DOHH2 (cell line): ENCODE measurements at regions not wholly inside any gene's neighbourhood (a gene's known extent, or its start where the extent isn't known, plus 50 kb on each side); places are given as distances from the start of the nearest gene placed in this dataset.

ENCODE experiments used
- H3F3A ChIP-seq: fragments of 200-600 bp; sonication (generic), shearing (Covaris generic); 2 replicates; pipeline ENCODE4 v1.6.0; 2016; ENCODE audit warnings: antibody characterized with exemption, mild to moderate bottlenecking; ENCODE audit not compliant: control insufficient read depth, insufficient read depth
- H3K27ac ChIP-seq: fragments of 200-600 bp; sonication (generic); 2 replicates; pipeline ENCODE4 v1.5.1; 2014; ENCODE audit warnings: low read depth, mild to moderate bottlenecking, low read length, moderate library complexity
- H3K27me3 ChIP-seq: fragments of 200-600 bp; sonication (generic); 2 replicates; pipeline ENCODE4 v1.6.1; 2014; ENCODE audit warnings: mild to moderate bottlenecking, low read length, mixed read lengths; ENCODE audit not compliant: control insufficient read depth
- H3K36me3 ChIP-seq: fragments of 200-600 bp; sonication (generic); 2 replicates; pipeline ENCODE4 v1.6.1; 2014; ENCODE audit warnings: mild to moderate bottlenecking, low read length, moderate library complexity, mixed read lengths; ENCODE audit not compliant: control insufficient read depth
- H3K4me1 ChIP-seq: fragments of 200-600 bp; sonication (generic); 2 replicates; pipeline ENCODE4 v1.6.1; 2014; ENCODE audit warnings: mild to moderate bottlenecking, low read length, mixed read lengths; ENCODE audit not compliant: control insufficient read depth
- H3K4me2 ChIP-seq: fragments of 200-600 bp; sonication (generic); 2 replicates; pipeline ENCODE4 v1.6.0; 2014; ENCODE audit warnings: mild to moderate bottlenecking, low read length, moderate library complexity
- H3K4me3 ChIP-seq: fragments of 200-600 bp; sonication (generic); 2 replicates; pipeline ENCODE4 v1.5.1; 2014; ENCODE audit warnings: mild to moderate bottlenecking, low read length, mixed read lengths
- H3K79me2 ChIP-seq: fragments of 200-600 bp; sonication (generic); 2 replicates; pipeline ENCODE4 v1.6.1; 2014; ENCODE audit warnings: mild to moderate bottlenecking, low read length, mixed read lengths; ENCODE audit not compliant: control insufficient read depth
- H3K9me2 ChIP-seq: fragments of 200-600 bp; sonication (generic); replicated peaks from 2 replicates; pipeline ENCODE4 v1.6.1; 2014; ENCODE audit warnings: mild to moderate bottlenecking, low read length, mixed read lengths; ENCODE audit not compliant: control insufficient read depth
- H3K9me3 ChIP-seq: fragments of 200-600 bp; sonication (generic); 2 replicates; pipeline ENCODE4 v1.6.1; 2014; ENCODE audit warnings: antibody characterized with exemption, low read length, mixed read lengths; ENCODE audit not compliant: control insufficient read depth, insufficient read depth
- H4K20me1 ChIP-seq: fragments of 200-600 bp; sonication (generic); 2 replicates; pipeline ENCODE4 v1.6.0; 2014; ENCODE audit warnings: low read depth, mild to moderate bottlenecking, antibody characterized with exemption, low read length, moderate library complexity; ENCODE audit not compliant: control insufficient read depth, insufficient read depth
- EZH2phosphoT487 ChIP-seq: fragments of 200-600 bp; sonication (generic); IDR thresholded peaks from 2 replicates; pipeline ENCODE4 v1.6.1; 2017; ENCODE audit warnings: borderline replicate concordance, mild to moderate bottlenecking, antibody characterized with exemption, low read length, moderate library complexity, mixed read lengths
- TF ChIP-seq, protein P1 (sequence below): fragments of 200-600 bp; sonication (generic); IDR thresholded peaks from one replicate; pipeline ENCODE4 v1.5.1; 2014; ENCODE audit warnings: antibody characterized with exemption, mild to moderate bottlenecking, low read depth, low read length; ENCODE audit not compliant: poor library complexity, severe bottlenecking

DNA sequence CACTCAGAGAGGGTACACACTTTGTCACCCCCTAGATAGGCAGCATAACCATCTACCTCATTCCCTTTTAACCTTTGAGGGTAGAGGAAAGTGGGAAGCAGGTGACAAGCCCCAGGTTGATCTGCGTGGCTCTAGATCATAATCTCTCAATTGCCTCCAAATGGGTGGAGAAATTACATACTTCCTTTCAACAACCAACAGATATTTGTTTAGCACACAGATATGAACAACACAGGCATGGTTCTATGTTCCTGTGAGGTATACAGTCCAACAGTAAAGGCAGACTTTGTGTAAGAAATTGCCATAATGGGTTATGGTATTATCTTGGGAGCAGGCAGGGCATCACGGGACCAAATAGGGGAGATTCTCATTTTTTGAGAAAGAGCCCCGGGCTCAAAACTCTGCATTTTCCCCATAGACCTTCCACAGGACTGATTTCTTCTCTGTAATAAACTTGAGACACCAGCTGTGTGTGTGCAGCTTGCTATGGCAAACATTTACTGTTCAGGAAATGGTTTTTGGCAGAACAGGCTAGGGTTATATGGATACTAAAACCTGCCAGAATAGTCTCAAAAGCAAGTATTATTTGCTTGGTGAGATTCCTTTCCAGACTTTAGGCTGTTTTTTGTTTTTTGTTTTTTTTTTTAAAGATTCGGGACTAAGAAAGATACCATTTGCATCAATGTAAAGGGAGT lies 126.2 kb downstream of the CD164 start:
- Histone ChIP-seq H3K4me1 (no peaks in the 10 kb centered on the region), H3K4me2 (no peak overlapping the region), H3F3A (no peaks in the 10 kb centered on the region), H3K4me3 (no peak overlapping the region), H4K20me1 (no peaks in the 10 kb centered on the region), H3K9me3 (no peaks in the 10 kb centered on the region), H3K9me2 (no peaks in the 10 kb centered on the region), H3K27ac (no peak overlapping the region), H3K36me3 (no peaks in the 10 kb centered on the region), H3K79me2 (no peaks in the 10 kb centered on the region), H3K27me3 (peaks cover 15% of the 10 kb centered on the region)
- TF ChIP-seq, protein P1, sequence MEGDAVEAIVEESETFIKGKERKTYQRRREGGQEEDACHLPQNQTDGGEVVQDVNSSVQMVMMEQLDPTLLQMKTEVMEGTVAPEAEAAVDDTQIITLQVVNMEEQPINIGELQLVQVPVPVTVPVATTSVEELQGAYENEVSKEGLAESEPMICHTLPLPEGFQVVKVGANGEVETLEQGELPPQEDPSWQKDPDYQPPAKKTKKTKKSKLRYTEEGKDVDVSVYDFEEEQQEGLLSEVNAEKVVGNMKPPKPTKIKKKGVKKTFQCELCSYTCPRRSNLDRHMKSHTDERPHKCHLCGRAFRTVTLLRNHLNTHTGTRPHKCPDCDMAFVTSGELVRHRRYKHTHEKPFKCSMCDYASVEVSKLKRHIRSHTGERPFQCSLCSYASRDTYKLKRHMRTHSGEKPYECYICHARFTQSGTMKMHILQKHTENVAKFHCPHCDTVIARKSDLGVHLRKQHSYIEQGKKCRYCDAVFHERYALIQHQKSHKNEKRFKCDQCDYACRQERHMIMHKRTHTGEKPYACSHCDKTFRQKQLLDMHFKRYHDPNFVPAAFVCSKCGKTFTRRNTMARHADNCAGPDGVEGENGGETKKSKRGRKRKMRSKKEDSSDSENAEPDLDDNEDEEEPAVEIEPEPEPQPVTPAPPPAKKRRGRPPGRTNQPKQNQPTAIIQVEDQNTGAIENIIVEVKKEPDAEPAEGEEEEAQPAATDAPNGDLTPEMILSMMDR: no peak
- TF ChIP-seq EZH2phosphoT487: no peak

DNA sequence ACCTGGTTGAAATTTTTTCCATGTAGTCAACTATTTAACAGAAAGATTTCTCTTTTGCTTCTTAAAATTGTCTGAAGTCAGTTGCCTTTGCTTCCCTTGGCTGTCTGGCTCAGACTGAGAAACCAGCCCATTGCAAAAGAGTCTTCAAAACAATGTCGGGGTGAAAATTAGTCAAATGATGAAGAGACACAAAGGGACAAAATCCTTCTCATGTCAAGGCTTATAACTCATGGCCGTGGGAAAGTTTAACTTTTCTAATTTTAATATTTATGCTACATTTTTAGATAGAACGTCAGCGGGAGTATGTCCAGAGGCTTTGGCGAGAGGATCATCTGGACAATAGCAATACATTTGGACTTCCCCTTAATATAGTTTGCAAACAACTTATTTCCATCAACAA lies 127.2 kb downstream of the CD164 start:
- H3K4me1 ChIP-seq: no peaks in the 10 kb centered on the region
- no peak for TF ChIP-seq EZH2phosphoT487
- TF ChIP-seq, protein P1: no peak

DNA sequence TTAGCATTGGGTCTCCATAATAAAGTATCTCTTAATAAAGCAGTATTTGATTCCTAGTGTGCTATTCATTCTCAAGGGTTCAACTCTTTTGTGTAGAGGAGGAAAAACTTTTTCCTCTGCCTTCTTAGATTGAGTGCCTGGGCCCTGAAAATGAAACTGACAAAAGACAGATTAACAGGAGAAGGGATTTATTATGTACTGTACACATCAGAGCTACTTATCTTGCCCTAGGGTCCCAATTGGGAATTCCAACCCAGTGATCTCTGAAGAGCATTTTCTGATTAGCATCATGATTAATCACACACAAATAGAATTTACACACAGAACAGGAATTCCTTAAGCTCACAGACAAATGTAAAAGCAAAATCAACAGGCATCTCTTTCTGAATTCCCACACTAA lies 128.9 kb downstream of the CD164 start:
- H3K79me2 ChIP-seq: no peaks in the 10 kb centered on the region
- H3K4me3 ChIP-seq: no peak overlapping the region
- peaks cover 15% of the 10 kb centered on the region for H3K27me3 ChIP-seq
- H3K4me2 ChIP-seq: no peak overlapping the region
- H3K4me1 ChIP-seq: no peaks in the 10 kb centered on the region
- H3K36me3 ChIP-seq: no peaks in the 10 kb centered on the region
- H3K9me2 ChIP-seq: no peaks in the 10 kb centered on the region
- TF ChIP-seq, protein P1: no peak
- no peak for TF ChIP-seq EZH2phosphoT487
- H4K20me1 ChIP-seq: no peaks in the 10 kb centered on the region
- no peak overlapping the region for H3K27ac ChIP-seq
- no peaks in the 10 kb centered on the region for H3K9me3 ChIP-seq
- no peaks in the 10 kb centered on the region for H3F3A ChIP-seq

More for the DNA sequence above, 127.2 kb downstream of the CD164 start:
- no peaks in the 10 kb centered on the region for H3K79me2 ChIP-seq
- no peak overlapping the region for H3K4me2 ChIP-seq
- no peaks in the 10 kb centered on the region for H3K9me2 ChIP-seq
- H3F3A ChIP-seq: no peaks in the 10 kb centered on the region
- H3K27ac ChIP-seq: no peak overlapping the region
- H3K36me3 ChIP-seq: no peaks in the 10 kb centered on the region
- no peaks in the 10 kb centered on the region for H4K20me1 ChIP-seq
- no peaks in the 10 kb centered on the region for H3K9me3 ChIP-seq
- no peak overlapping the region for H3K4me3 ChIP-seq
- H3K27me3 ChIP-seq: peaks cover 15% of the 10 kb centered on the region
